ENCODE measurements at regions not wholly inside any gene's neighbourhood (a gene's known extent, or its start where the extent isn't known, plus 50 kb on each side); places are given as distances from the start of the nearest gene placed in this dataset.

- Mint-ChIP-seq H3K4me1 (ENCODE audit: unreplicated experiment) (peaks cover 12% of the 10 kb centered on the region), H3K4me3 (ENCODE audit: unreplicated experiment) (no peak overlapping the region), H3K36me3 (ENCODE audit: low read depth, unreplicated experiment) (no peaks in the 10 kb centered on the region), H3K27ac (ENCODE audit: unreplicated experiment) (no peak overlapping the region), H3K27me3 (ENCODE audit: unreplicated experiment) (peaks cover 3% of the 10 kb centered on the region), H3K9me3 (ENCODE audit: unreplicated experiment) (no peaks in the 10 kb centered on the region)
- no peak for DNase-seq (ENCODE audit: low spot score)
- no peak for TF ChIP-seq CTCF (IDR thresholded peaks at IDR 0.05; ENCODE audit: unreplicated experiment)
These were observed 111.2 kb upstream of the PROX1 start for GRCh38 chr1:213876531-213876930.

GRCh38 chr1:213883618-213884017 lies 104.2 kb upstream of the PROX1 start:
- H3K4me3 Mint-ChIP-seq (ENCODE audit: unreplicated experiment): no peak overlapping the region
- no peak for DNase-seq (ENCODE audit: low spot score)
- H3K27me3 Mint-ChIP-seq (ENCODE audit: unreplicated experiment): no peaks in the 10 kb centered on the region
- TF ChIP-seq CTCF (IDR thresholded peaks at IDR 0.05; ENCODE audit: unreplicated experiment): no peak
- H3K27ac Mint-ChIP-seq (ENCODE audit: unreplicated experiment): no peak overlapping the region
- H3K9me3 Mint-ChIP-seq (ENCODE audit: unreplicated experiment): no peaks in the 10 kb centered on the region
- peaks cover 5% of the 10 kb centered on the region for H3K4me1 Mint-ChIP-seq (ENCODE audit: unreplicated experiment)
- H3K36me3 Mint-ChIP-seq (ENCODE audit: low read depth, unreplicated experiment): no peaks in the 10 kb centered on the region

GRCh38 chr1:213884402-213884801 lies 103.4 kb upstream of the PROX1 start:
- Mint-ChIP-seq H3K27ac (ENCODE audit: unreplicated experiment) (peak overlapping the region; percentile 43), H3K36me3 (ENCODE audit: low read depth, unreplicated experiment) (no peaks in the 10 kb centered on the region), H3K9me3 (ENCODE audit: unreplicated experiment) (no peaks in the 10 kb centered on the region), H3K4me3 (ENCODE audit: unreplicated experiment) (no peak overlapping the region), H3K4me1 (ENCODE audit: unreplicated experiment) (peaks cover 9% of the 10 kb centered on the region), H3K27me3 (ENCODE audit: unreplicated experiment) (no peaks in the 10 kb centered on the region)
- DNase-seq (ENCODE audit: low spot score): no peak
- no peak for TF ChIP-seq CTCF (IDR thresholded peaks at IDR 0.05; ENCODE audit: unreplicated experiment)

GRCh38 chr1:213884942-213885341 lies 102.8 kb upstream of the PROX1 start:
- Mint-ChIP-seq H3K36me3 (ENCODE audit: low read depth, unreplicated experiment) (no peaks in the 10 kb centered on the region), H3K4me1 (ENCODE audit: unreplicated experiment) (peaks cover 12% of the 10 kb centered on the region), H3K27ac (ENCODE audit: unreplicated experiment) (no peak overlapping the region), H3K9me3 (ENCODE audit: unreplicated experiment) (no peaks in the 10 kb centered on the region), H3K27me3 (ENCODE audit: unreplicated experiment) (no peaks in the 10 kb centered on the region), H3K4me3 (ENCODE audit: unreplicated experiment) (no peak overlapping the region)
- DNase-seq (ENCODE audit: low spot score): no peak
- no peak for TF ChIP-seq CTCF (IDR thresholded peaks at IDR 0.05; ENCODE audit: unreplicated experiment)

GRCh38 chr1:213887842-213888241 lies 99.9 kb upstream of the PROX1 start:
- Mint-ChIP-seq H3K27ac (ENCODE audit: unreplicated experiment) (no peak overlapping the region), H3K36me3 (ENCODE audit: low read depth, unreplicated experiment) (no peaks in the 10 kb centered on the region), H3K4me3 (ENCODE audit: unreplicated experiment) (no peak overlapping the region), H3K4me1 (ENCODE audit: unreplicated experiment) (peaks cover 19% of the 10 kb centered on the region), H3K9me3 (ENCODE audit: unreplicated experiment) (no peaks in the 10 kb centered on the region), H3K27me3 (ENCODE audit: unreplicated experiment) (no peaks in the 10 kb centered on the region)
- no peak for TF ChIP-seq CTCF (IDR thresholded peaks at IDR 0.05; ENCODE audit: unreplicated experiment)
- no peak for DNase-seq (ENCODE audit: low spot score)

All from endothelial cell (in vitro differentiated cells).